22Rv1 (cell line): ENCODE measurements at regions not wholly inside any gene's neighbourhood (a gene's known extent, or its start where the extent isn't known, plus 50 kb on each side); places are given as distances from the start of the nearest gene placed in this dataset.

Experiments
- CTCF ChIP-seq: fragments of 450-650 bp; IDR thresholded peaks from 2 replicates; pipeline ENCODE4 v1.5.1; 2017; ENCODE audit warnings: mild to moderate bottlenecking
- ZFX ChIP-seq: fragments of 450-650 bp; IDR thresholded peaks from 2 replicates; pipeline ENCODE4 v1.6.1; 2017; ENCODE audit warnings: antibody characterized with exemption, borderline replicate concordance

- TF ChIP-seq CTCF, result no peak
- TF ChIP-seq ZFX, result no peak
These were observed 324.1 kb downstream of the C12orf75 start for GRCh38 chr12:105654606-105655005.
